A549 (cell line): ENCODE measurements at regions not wholly inside any gene's neighbourhood (a gene's known extent, or its start where the extent isn't known, plus 50 kb on each side); places are given as distances from the start of the nearest gene placed in this dataset.

Source experiments
- ATAC-seq, 2 experiments: fragments of 200-7000 bp in 1 of 2; fragments of >200 bp in 1 of 2; cut with Nextera tagmentation in 1 of 2; cut with Tn5 transposase in 1 of 2; 3 replicates each; pipeline versions ENCODE4 v1.8.0 to v1.9.1; 2018 to 2020; ENCODE audit warnings: mild to moderate bottlenecking in 1 of 2, moderate library complexity in 1 of 2
- CTCF ChIA-PET: fragments of 300-600 bp; sonication (Branson Sonifier 250); formaldehyde crosslinking; extraction: SDS; loops from one replicate; lab custom pipeline; 2021; ENCODE audit warnings: antibody characterized with exemption, inconsistent platforms; lab: Yijun Ruan, JAX
- POLR2A ChIA-PET: fragments of 350-600 bp; formaldehyde crosslinking; extraction: SDS; loops from one replicate; lab custom pipeline; 2021; ENCODE audit warnings: antibody characterized with exemption, inconsistent platforms; lab: Yijun Ruan, JAX
- DNase-seq, 2 experiments: peaks; one replicate each; pipeline versions ENCODE4 v3.0.0 to v3.0.0-alpha.2; 2011 to 2016; ENCODE audit warnings: low read depth in 1 of 2, low spot score in 1 of 2
- FAIRE-seq: peaks from 2 replicates; lab custom pipeline; 2011; peaks lifted over from hg19 to GRCh38; lab: Jason Lieb, UNC
- H3K27ac ChIP-seq, 2 experiments: fragments of >200 bp; sonication (Bioruptor Twin); formaldehyde crosslinking; 3 replicates each; pipeline ENCODE4 v1.5.1; 2016 to 2017
- H3K4me1 ChIP-seq: fragments of >200 bp; sonication (Bioruptor Twin); formaldehyde crosslinking; 3 replicates; pipeline ENCODE4 v1.6.1; 2016
- H3K4me2 ChIP-seq: fragments of >200 bp; sonication (Bioruptor Twin); formaldehyde crosslinking; 3 replicates; pipeline ENCODE4 v1.6.1; 2016
- H3K4me3 ChIP-seq: fragments of >200 bp; sonication (Bioruptor Twin); formaldehyde crosslinking; 3 replicates; pipeline ENCODE4 v1.5.1; 2016
- H3K9me3 ChIP-seq: fragments of >200 bp; sonication (Bioruptor Twin); formaldehyde crosslinking; 3 replicates; pipeline ENCODE4 v1.6.1; 2016
- CHD2 ChIP-seq: fragments of 150-350 bp; IDR thresholded peaks from 2 replicates; pipeline ENCODE4 v1.6.1; 2014; ENCODE audit warnings: low read length; ENCODE audit not compliant: partially characterized antibody
- EP300 ChIP-seq, 2 experiments: fragments of >200 bp; sonication (Bioruptor Twin); formaldehyde crosslinking; IDR thresholded peaks; 2 replicates in 1 of 2; 3 replicates in 1 of 2; pipeline ENCODE4 v1.6.1; 2016 to 2017
- FOSB ChIP-seq: fragments of 250-450 bp; sonication (Bioruptor Pico); IDR thresholded peaks from 2 replicates; pipeline ENCODE4 v1.5.0; 2020; ENCODE audit warnings: mild to moderate bottlenecking, moderate library complexity
- FOXS1 ChIP-seq: fragments of 250-450 bp; sonication (Bioruptor Pico); IDR thresholded peaks from 2 replicates; pipeline ENCODE4 v1.5.0; 2020; ENCODE audit warnings: mild to moderate bottlenecking, moderate library complexity
- GATA3 ChIP-seq: IDR thresholded peaks from 2 replicates; pipeline ENCODE4 v1.6.1; 2012; ENCODE audit warnings: borderline replicate concordance
- HDAC2 ChIP-seq: fragments of 200-600 bp; sonication (generic); IDR thresholded peaks from 2 replicates; pipeline ENCODE4 v1.6.1; 2016
- HOXB13 ChIP-seq: fragments of 250-450 bp; sonication (Bioruptor Pico); IDR thresholded peaks from 2 replicates; pipeline ENCODE4 v1.5.0; 2020; ENCODE audit warnings: low read depth, mild to moderate bottlenecking, moderate library complexity
- HOXB5 ChIP-seq: fragments of 250-450 bp; sonication (Bioruptor Pico); IDR thresholded peaks from 2 replicates; pipeline ENCODE4 v1.5.0; 2020; ENCODE audit warnings: mild to moderate bottlenecking, moderate library complexity
- JUN ChIP-seq, 2 experiments: fragments of >200 bp; sonication (Bioruptor Twin); formaldehyde crosslinking; IDR thresholded peaks; 2 replicates in 1 of 2; 3 replicates in 1 of 2; pipeline ENCODE4 v1.6.1; 2016 to 2017
- JUNB ChIP-seq: fragments of >200 bp; sonication (Bioruptor Twin); formaldehyde crosslinking; IDR thresholded peaks from 2 replicates; pipeline ENCODE4 v1.6.1; 2016
- KDM5A ChIP-seq: fragments of 200-600 bp; sonication (generic); IDR thresholded peaks from 2 replicates; pipeline ENCODE4 v1.6.1; 2016; ENCODE audit warnings: antibody characterized with exemption, mild to moderate bottlenecking
- MYC ChIP-seq: IDR thresholded peaks from 2 replicates; pipeline ENCODE4 v1.6.1; 2012; ENCODE audit warnings: mild to moderate bottlenecking, inconsistent platforms, low read length, improper control_type of control experiment, borderline replicate concordance
- PHF8 ChIP-seq: fragments of 200-600 bp; sonication (generic); IDR thresholded peaks from 2 replicates; pipeline ENCODE4 v1.6.1; 2016; ENCODE audit warnings: low read depth, mild to moderate bottlenecking, antibody characterized with exemption, moderate library complexity, borderline replicate concordance
- POLR2A ChIP-seq: IDR thresholded peaks from 2 replicates; pipeline ENCODE4 v1.6.1; 2012; ENCODE audit warnings: mild to moderate bottlenecking, low read length
- RAD21 ChIP-seq, 2 experiments: fragments of >200 bp in 1 of 2; sonication (Bioruptor Twin) in 1 of 2; formaldehyde crosslinking in 1 of 2; IDR thresholded peaks in 1 of 2; conservative IDR thresholded peaks in 1 of 2; 2 replicates in 1 of 2; 3 replicates in 1 of 2; pipeline ENCODE4 v1.6.1; 2012 to 2018; ENCODE audit warnings: inconsistent platforms in 1 of 2
- RARB ChIP-seq: fragments of 250-450 bp; sonication (Bioruptor Pico); IDR thresholded peaks from 2 replicates; pipeline ENCODE4 v1.8.0; 2021; ENCODE audit warnings: mild to moderate bottlenecking, moderate library complexity
- RNF2 ChIP-seq: fragments of 200-600 bp; sonication (generic); IDR thresholded peaks from 2 replicates; pipeline ENCODE4 v1.6.1; 2016; ENCODE audit warnings: low read depth, mild to moderate bottlenecking, antibody characterized with exemption, moderate library complexity, borderline replicate concordance
- SMC3 ChIP-seq: fragments of >200 bp; sonication (Bioruptor Twin); formaldehyde crosslinking; IDR thresholded peaks from 3 replicates; pipeline ENCODE4 v1.6.1; 2018; ENCODE audit warnings: inconsistent platforms
- SREBF2 ChIP-seq: fragments of 450-650 bp; IDR thresholded peaks from 2 replicates; pipeline ENCODE4 v1.6.1; 2014; ENCODE audit warnings: mild to moderate bottlenecking, moderate library complexity
- TP53 ChIP-seq: fragments of 250-450 bp; sonication (Bioruptor Pico); IDR thresholded peaks from 2 replicates; pipeline ENCODE4 v1.5.0; 2021; ENCODE audit warnings: mild to moderate bottlenecking, moderate library complexity
- ZFP36 ChIP-seq: fragments of 450-650 bp; IDR thresholded peaks from 2 replicates; pipeline ENCODE4 v1.6.1; 2014; ENCODE audit warnings: borderline replicate concordance; ENCODE audit not compliant: partially characterized antibody
- ZNF302 ChIP-seq: fragments of 250-450 bp; sonication (Bioruptor Pico); IDR thresholded peaks from 2 replicates; pipeline ENCODE4 v1.9.0; 2021; ENCODE audit warnings: inconsistent platforms, mild to moderate bottlenecking, moderate library complexity
- WGBS: methylation state at CpG from one replicate; pipeline ENCODE4 v1.1.6; 2017; ENCODE audit errors: missing lambda C conversion rate; 5-methylcytosine and 5-hydroxymethylcytosine counted together
- TF ChIP-seq, protein P1 (sequence below): IDR thresholded peaks from 2 replicates; pipeline ENCODE4 v1.6.1; 2012; ENCODE audit warnings: low read depth, borderline replicate concordance
- TF ChIP-seq, protein P2 (sequence below): IDR thresholded peaks from 2 replicates; pipeline ENCODE4 v1.6.1; 2012
- TF ChIP-seq, protein P3 (sequence below): IDR thresholded peaks from 2 replicates; pipeline ENCODE4 v1.6.1; 2012
- TF ChIP-seq, protein P4 (sequence below): fragments of 450-650 bp; IDR thresholded peaks from 2 replicates; pipeline ENCODE4 v1.6.1; 2014; ENCODE audit warnings: antibody characterized with exemption

DNA sequence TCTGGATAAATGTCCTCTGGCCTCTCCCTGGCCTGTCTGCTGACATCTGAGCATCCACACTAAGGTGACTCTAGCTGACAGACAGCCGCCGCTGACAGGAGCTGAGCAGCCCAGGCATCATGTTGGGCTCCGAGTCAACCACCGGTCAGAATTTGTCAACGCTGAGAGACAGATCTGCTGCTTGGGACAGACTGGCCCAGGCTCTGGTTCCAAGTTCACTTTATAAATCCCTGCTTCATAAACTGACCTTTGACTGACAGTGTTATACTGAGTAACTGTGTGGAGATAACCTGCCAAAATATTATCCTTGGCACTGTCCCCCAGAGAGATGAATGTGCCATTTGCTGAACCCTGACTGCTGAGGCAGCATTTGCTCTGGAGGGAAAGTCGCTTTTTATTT lies 616.7 kb downstream of the NPHP4 start:
- DNase-seq, result no peak
- Histone ChIP-seq H3K4me3 (no peak overlapping the region), H3K27ac (no peak overlapping the region), H3K4me1 (no peaks in the 10 kb centered on the region), H3K9me3 (no peaks in the 10 kb centered on the region), H3K4me2 (no peak overlapping the region)
- no peak for ATAC-seq
- ChIA-PET CTCF (no interaction called here), POLR2A (no interaction called here)
- FAIRE-seq, result no peak
- TF ChIP-seq HDAC2 (no peak), FOSB (no peak), POLR2A (no peak), KDM5A (no peak), JUN (IDR thresholded peaks at IDR 0.05) (no peak), FOXS1 (CRISPR knock-in tag) (no peak)
- WGBS, result 24% methylated on average over 3 of the region's 6 CpGs

DNA sequence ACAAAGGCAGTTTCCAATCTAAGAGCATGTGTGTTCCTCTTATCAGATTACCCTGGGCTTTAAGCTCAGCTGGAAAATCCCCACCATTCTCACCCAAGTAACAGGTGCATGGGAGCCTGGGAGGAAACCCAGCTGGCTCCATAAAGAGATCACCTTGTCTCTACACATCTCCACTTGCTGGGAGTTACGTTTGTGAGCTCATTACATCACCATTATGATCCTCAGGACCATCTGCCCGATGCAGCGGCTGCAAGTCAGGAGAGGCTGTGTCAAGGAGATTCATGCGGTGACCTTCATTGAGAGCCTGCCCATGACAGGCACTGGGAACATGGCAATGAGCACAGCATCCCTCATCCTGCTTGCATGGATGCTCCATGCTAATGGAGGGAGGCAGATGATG lies 618.0 kb downstream of the NPHP4 start:
- no peaks in the 10 kb centered on the region for H3K4me1 ChIP-seq
- ATAC-seq, result no peak
- WGBS, result 25% methylated on average over 4 of the region's 4 CpGs
- H3K4me2 ChIP-seq, result no peak overlapping the region
- H3K9me3 ChIP-seq, result no peaks in the 10 kb centered on the region
- no peak for DNase-seq
- ChIA-PET CTCF (no interaction called here), POLR2A (no interaction called here)
- FAIRE-seq, result no peak
- H3K4me3 ChIP-seq, result no peak overlapping the region
- TF ChIP-seq, protein P1, sequence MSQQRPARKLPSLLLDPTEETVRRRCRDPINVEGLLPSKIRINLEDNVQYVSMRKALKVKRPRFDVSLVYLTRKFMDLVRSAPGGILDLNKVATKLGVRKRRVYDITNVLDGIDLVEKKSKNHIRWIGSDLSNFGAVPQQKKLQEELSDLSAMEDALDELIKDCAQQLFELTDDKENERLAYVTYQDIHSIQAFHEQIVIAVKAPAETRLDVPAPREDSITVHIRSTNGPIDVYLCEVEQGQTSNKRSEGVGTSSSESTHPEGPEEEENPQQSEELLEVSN, result no peak
- TF ChIP-seq, protein P2, sequence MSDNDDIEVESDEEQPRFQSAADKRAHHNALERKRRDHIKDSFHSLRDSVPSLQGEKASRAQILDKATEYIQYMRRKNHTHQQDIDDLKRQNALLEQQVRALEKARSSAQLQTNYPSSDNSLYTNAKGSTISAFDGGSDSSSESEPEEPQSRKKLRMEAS, result no peak
- no peak for TF ChIP-seq HOXB5 (CRISPR knock-in tag)
- TF ChIP-seq RARB (CRISPR knock-in tag), result no peak
- TF ChIP-seq SREBF2, result no peak
- no peak for TF ChIP-seq ZFP36
- no peak for TF ChIP-seq SMC3
- no peak for TF ChIP-seq HOXB13
- no peak for TF ChIP-seq CHD2
- no peak overlapping the region for H3K27ac ChIP-seq

DNA sequence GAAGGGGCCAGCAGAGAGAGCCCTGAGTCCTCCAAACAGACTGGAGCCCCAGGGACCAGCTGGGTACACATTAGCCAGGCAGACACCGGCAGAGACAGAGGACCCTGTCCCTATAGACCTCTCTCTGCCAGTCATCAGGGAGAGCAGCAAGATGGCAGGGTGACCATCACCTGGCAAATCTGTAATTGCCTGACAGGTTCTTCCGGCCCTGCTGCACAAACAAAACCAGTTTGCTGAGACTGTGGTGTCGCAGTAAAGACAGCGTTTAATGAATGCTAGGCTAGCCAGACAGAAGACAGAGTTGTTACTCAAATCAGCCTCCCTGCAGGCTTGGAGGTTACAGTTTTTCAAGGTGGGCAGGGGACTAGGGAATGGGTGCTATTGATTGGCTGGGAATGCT lies 618.9 kb downstream of the NPHP4 start:
- POLR2A ChIA-PET, result no interaction called here
- ATAC-seq, result no peak
- H3K4me2 ChIP-seq, result no peak overlapping the region

DNA sequence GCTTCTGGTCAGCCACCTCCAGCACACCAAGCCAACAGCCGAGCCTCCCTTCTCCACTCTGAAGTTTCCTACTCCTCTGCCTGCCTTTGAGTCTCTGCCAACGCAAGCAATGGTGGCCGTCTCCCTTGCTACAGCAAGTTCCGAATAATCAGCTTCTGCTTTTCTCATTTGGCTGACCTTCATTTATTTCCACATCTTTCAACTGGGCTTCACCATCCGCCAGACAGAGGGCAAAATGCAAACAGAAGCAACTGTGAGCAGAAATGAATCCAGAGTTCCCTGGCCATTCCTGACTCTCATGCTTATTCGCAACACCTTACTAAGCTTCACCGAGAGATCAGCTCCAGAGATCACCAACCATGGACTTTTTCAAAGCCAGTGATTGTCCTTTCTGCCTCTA lies 621.0 kb downstream of the NPHP4 start:
- no peaks in the 10 kb centered on the region for H3K9me3 ChIP-seq
- H3K27ac ChIP-seq, result no peak overlapping the region
- no peak overlapping the region for H3K4me2 ChIP-seq
- ATAC-seq (no peak), FAIRE-seq (no peak), DNase-seq (no peak)
- no peak overlapping the region for H3K4me3 ChIP-seq
- WGBS, result 37% methylated on average over 7 of the region's 7 CpGs
- ChIA-PET CTCF (no interaction called here), POLR2A (no interaction called here)
- H3K4me1 ChIP-seq, result no peaks in the 10 kb centered on the region
- TF ChIP-seq JUNB, result no peak
- no peak for TF ChIP-seq ZFP36
- TF ChIP-seq ZNF302 (CRISPR knock-in tag), result no peak
- no peak for TF ChIP-seq MYC
- TF ChIP-seq, protein P3, sequence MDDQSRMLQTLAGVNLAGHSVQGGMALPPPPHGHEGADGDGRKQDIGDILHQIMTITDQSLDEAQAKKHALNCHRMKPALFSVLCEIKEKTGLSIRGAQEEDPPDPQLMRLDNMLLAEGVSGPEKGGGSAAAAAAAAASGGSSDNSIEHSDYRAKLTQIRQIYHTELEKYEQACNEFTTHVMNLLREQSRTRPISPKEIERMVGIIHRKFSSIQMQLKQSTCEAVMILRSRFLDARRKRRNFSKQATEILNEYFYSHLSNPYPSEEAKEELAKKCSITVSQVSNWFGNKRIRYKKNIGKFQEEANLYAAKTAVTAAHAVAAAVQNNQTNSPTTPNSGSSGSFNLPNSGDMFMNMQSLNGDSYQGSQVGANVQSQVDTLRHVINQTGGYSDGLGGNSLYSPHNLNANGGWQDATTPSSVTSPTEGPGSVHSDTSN, result no peak
- no peak for TF ChIP-seq RNF2
- no peak for TF ChIP-seq EP300 (IDR thresholded peaks at IDR 0.05)
- no peak for TF ChIP-seq GATA3
- TF ChIP-seq PHF8, result no peak

More for the DNA sequence above, 618.9 kb downstream of the NPHP4 start:
- 22% methylated on average over 2 of the region's 4 CpGs for WGBS
- no peak for TF ChIP-seq TP53
- TF ChIP-seq MYC, result no peak
- no peak for TF ChIP-seq RAD21 (conservative IDR thresholded peaks at IDR 0.05 in 1 of 2, IDR thresholded peaks at IDR 0.05 in 1 of 2)
- TF ChIP-seq CHD2, result no peak
- TF ChIP-seq, protein P4, sequence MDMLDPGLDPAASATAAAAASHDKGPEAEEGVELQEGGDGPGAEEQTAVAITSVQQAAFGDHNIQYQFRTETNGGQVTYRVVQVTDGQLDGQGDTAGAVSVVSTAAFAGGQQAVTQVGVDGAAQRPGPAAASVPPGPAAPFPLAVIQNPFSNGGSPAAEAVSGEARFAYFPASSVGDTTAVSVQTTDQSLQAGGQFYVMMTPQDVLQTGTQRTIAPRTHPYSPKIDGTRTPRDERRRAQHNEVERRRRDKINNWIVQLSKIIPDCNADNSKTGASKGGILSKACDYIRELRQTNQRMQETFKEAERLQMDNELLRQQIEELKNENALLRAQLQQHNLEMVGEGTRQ, result no peak
- no peak for TF ChIP-seq ZFP36
- TF ChIP-seq, protein P3, result no peak
- Histone ChIP-seq H3K27ac (no peak overlapping the region), H3K4me3 (no peak overlapping the region), H3K4me1 (no peaks in the 10 kb centered on the region), H3K9me3 (no peaks in the 10 kb centered on the region)
- CTCF ChIA-PET, result no interaction called here
- FAIRE-seq (no peak), DNase-seq (no peak)
